ENCODE measurements at regions not wholly inside any gene's neighbourhood (a gene's known extent, or its start where the extent isn't known, plus 50 kb on each side); places are given as distances from the start of the nearest gene placed in this dataset.

- Histone ChIP-seq H3K27ac (ENCODE audit: low read length) (no peak overlapping the region), H2AFZ (ENCODE audit: low read length) (no peak overlapping the region), H3K79me2 (ENCODE audit: low read length) (no peaks in the 10 kb centered on the region), H3K4me3 (ENCODE audit: low read length) (no peak overlapping the region), H3K9ac (ENCODE audit: low read length) (no peak overlapping the region), H3K27me3 (replicated peaks; ENCODE audit: insufficient read depth, low read length) (peaks cover 24% of the 10 kb centered on the region; the same call in 1 of the 2 replicates), H3F3A (ENCODE audit: insufficient read depth, low read length) (no peaks in the 10 kb centered on the region), H3K4me2 (ENCODE audit: low read depth, low read length) (no peak overlapping the region), H3K4me1 (ENCODE audit: low read length) (no peaks in the 10 kb centered on the region), H3K9me3 (replicated peaks; ENCODE audit: insufficient read depth, low read length) (no peaks in the 10 kb centered on the region), H4K20me1 (ENCODE audit: insufficient read depth, low read length) (no peaks in the 10 kb centered on the region), H3K36me3 (replicated peaks; ENCODE audit: insufficient read depth, low read length) (no peaks in the 10 kb centered on the region), H3K9me2 (replicated peaks; ENCODE audit: insufficient read depth, low read length) (no peaks in the 10 kb centered on the region)
- DNase-seq, result no peak
- TF ChIP-seq EZH2 (optimal IDR thresholded peaks at IDR 0.05; ENCODE audit: low read depth, low read length) (no peak), CTCF (IDR thresholded peaks at IDR 0.05; ENCODE audit: low read length) (no peak), EZH2phosphoT487 (IDR thresholded peaks at IDR 0.05; ENCODE audit: low read length) (no peak)
These were observed 219.0 kb upstream of the RTL1 start for GRCh38 chr14:101122237-101123141.

GRCh38 chr14:101123618-101124510 is 220.3 kb upstream of the RTL1 start:
- H3K9me2 ChIP-seq (replicated peaks; ENCODE audit: insufficient read depth, low read length), result no peaks in the 10 kb centered on the region
- H3K36me3 ChIP-seq (replicated peaks; ENCODE audit: insufficient read depth, low read length), result no peaks in the 10 kb centered on the region
- no peaks in the 10 kb centered on the region for H3K4me1 ChIP-seq (ENCODE audit: low read length)
- H3K79me2 ChIP-seq (ENCODE audit: low read length), result no peaks in the 10 kb centered on the region
- no peaks in the 10 kb centered on the region for H3F3A ChIP-seq (ENCODE audit: insufficient read depth, low read length)
- DNase-seq, result no peak
- no peak for TF ChIP-seq CTCF (IDR thresholded peaks at IDR 0.05; ENCODE audit: low read length)
- no peak for TF ChIP-seq EZH2 (optimal IDR thresholded peaks at IDR 0.05; ENCODE audit: low read depth, low read length)
- no peak for TF ChIP-seq EZH2phosphoT487 (IDR thresholded peaks at IDR 0.05; ENCODE audit: low read length)
- H3K27ac ChIP-seq (ENCODE audit: low read length), result no peak overlapping the region
- no peak overlapping the region for H3K4me3 ChIP-seq (ENCODE audit: low read length)
- peaks cover 30% of the 10 kb centered on the region for H3K27me3 ChIP-seq (replicated peaks; ENCODE audit: insufficient read depth, low read length)
- H3K9me3 ChIP-seq (replicated peaks; ENCODE audit: insufficient read depth, low read length), result no peaks in the 10 kb centered on the region
- no peak overlapping the region for H2AFZ ChIP-seq (ENCODE audit: low read length)
- H4K20me1 ChIP-seq (ENCODE audit: insufficient read depth, low read length), result no peaks in the 10 kb centered on the region
- no peak overlapping the region for H3K9ac ChIP-seq (ENCODE audit: low read length)
- H3K4me2 ChIP-seq (ENCODE audit: low read depth, low read length), result no peak overlapping the region

DNA sequence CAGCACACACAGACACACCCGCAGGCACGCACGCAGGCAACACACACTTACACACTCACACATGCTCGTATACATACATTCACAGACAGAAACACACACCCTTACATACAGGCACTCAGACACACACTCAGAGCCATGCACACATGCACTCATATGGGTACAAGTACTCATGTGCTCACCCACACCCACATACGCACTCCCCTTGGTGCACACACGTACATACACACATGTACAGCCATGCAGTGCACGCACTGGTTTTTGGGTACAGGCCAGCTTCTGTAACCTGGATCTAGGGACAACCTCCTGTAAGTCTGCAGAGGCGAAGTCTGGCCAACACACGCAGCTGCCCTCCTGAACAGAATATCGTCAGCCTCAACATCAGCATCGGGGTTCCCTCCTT is 221.3 kb upstream of the RTL1 start:
- no peak overlapping the region for H3K4me2 ChIP-seq (ENCODE audit: low read depth, low read length)
- no peaks in the 10 kb centered on the region for H3F3A ChIP-seq (ENCODE audit: insufficient read depth, low read length)
- no peak overlapping the region for H3K4me3 ChIP-seq (ENCODE audit: low read length)
- H2AFZ ChIP-seq (ENCODE audit: low read length), result no peak overlapping the region
- no peak for DNase-seq
- no peaks in the 10 kb centered on the region for H3K9me2 ChIP-seq (replicated peaks; ENCODE audit: insufficient read depth, low read length)
- no peaks in the 10 kb centered on the region for H3K9me3 ChIP-seq (replicated peaks; ENCODE audit: insufficient read depth, low read length)
- no peaks in the 10 kb centered on the region for H3K4me1 ChIP-seq (ENCODE audit: low read length)
- H3K36me3 ChIP-seq (replicated peaks; ENCODE audit: insufficient read depth, low read length), result no peaks in the 10 kb centered on the region
- H3K9ac ChIP-seq (ENCODE audit: low read length), result no peak overlapping the region
- H3K79me2 ChIP-seq (ENCODE audit: low read length), result no peaks in the 10 kb centered on the region
- no peaks in the 10 kb centered on the region for H4K20me1 ChIP-seq (ENCODE audit: insufficient read depth, low read length)
- H3K27me3 ChIP-seq (replicated peaks; ENCODE audit: insufficient read depth, low read length), result peaks cover 21% of the 10 kb centered on the region
- no peak for TF ChIP-seq EZH2phosphoT487 (IDR thresholded peaks at IDR 0.05; ENCODE audit: low read length)
- no peak for TF ChIP-seq EZH2 (optimal IDR thresholded peaks at IDR 0.05; ENCODE audit: low read depth, low read length)
- no peak for TF ChIP-seq CTCF (IDR thresholded peaks at IDR 0.05; ENCODE audit: low read length)
- H3K27ac ChIP-seq (ENCODE audit: low read length), result no peak overlapping the region

Data from MM.1S (cell line).